ENCODE measurements at regions not wholly inside any gene's neighbourhood (a gene's known extent, or its start where the extent isn't known, plus 50 kb on each side); places are given as distances from the start of the nearest gene placed in this dataset.

DNA sequence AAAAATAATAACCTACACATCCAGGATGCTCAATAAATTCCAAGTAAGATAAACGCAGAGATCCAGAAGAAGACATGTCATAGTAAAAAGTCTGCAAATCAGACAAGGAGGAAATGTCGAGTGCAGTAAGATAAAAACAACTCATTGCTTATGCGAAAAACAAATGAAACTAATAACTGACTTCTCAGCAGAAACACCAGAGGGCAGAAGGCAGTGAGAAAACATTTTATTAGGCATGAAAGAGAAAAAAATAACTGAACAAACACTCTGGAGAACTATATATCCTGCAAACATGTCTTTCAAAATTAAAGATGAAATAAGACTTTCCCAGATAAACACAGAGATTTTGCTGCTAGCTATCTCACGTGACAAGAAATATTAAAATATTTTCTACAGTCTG lies 201.3 kb upstream of the CTSO start:
- Histone ChIP-seq H3K9ac (ENCODE audit: low read depth, low read length) (no peak overlapping the region), H3K9me3 (ENCODE audit: control insufficient read depth, insufficient read depth, low read length) (no peaks in the 10 kb centered on the region), H3K4me3 (ENCODE audit: low read depth, low read length) (no peak overlapping the region), H3K4me1 (ENCODE audit: control insufficient read depth, insufficient read depth, low read length) (no peaks in the 10 kb centered on the region), H3K27ac (ENCODE audit: low read depth, low read length) (no peak overlapping the region), H3K27me3 (ENCODE audit: control insufficient read depth, insufficient read depth, low read length) (no peaks in the 10 kb centered on the region), H3K36me3 (ENCODE audit: control insufficient read depth, insufficient read depth, low read length) (no peaks in the 10 kb centered on the region)

DNA sequence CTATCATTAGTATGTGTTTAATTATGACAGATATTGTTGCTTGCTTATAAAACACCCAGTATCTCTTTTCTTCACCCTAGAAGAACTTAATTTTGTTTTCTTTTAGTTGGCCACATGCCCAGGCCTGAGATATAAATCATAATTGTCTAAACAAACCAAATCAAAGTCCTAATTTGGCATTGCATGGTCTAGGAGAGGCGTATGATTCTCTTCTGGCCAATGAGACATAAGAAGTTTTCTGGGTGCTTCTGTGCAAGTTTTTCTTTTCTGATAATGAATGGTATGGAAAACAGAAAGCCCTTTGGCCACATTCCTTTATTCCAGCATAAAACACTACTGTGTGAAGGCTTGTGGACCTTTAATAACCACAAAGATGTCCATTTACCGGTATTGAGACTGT lies 192.9 kb upstream of the CTSO start:
- no peaks in the 10 kb centered on the region for H3K27me3 ChIP-seq (ENCODE audit: control insufficient read depth, insufficient read depth, low read length)
- no peak overlapping the region for H3K9ac ChIP-seq (ENCODE audit: low read depth, low read length)
- no peak overlapping the region for H3K4me3 ChIP-seq (ENCODE audit: low read depth, low read length)
- no peaks in the 10 kb centered on the region for H3K4me1 ChIP-seq (ENCODE audit: control insufficient read depth, insufficient read depth, low read length)
- H3K9me3 ChIP-seq (ENCODE audit: control insufficient read depth, insufficient read depth, low read length), result no peaks in the 10 kb centered on the region
- H3K36me3 ChIP-seq (ENCODE audit: control insufficient read depth, insufficient read depth, low read length), result no peaks in the 10 kb centered on the region
- H3K27ac ChIP-seq (ENCODE audit: low read depth, low read length), result no peak overlapping the region

DNA sequence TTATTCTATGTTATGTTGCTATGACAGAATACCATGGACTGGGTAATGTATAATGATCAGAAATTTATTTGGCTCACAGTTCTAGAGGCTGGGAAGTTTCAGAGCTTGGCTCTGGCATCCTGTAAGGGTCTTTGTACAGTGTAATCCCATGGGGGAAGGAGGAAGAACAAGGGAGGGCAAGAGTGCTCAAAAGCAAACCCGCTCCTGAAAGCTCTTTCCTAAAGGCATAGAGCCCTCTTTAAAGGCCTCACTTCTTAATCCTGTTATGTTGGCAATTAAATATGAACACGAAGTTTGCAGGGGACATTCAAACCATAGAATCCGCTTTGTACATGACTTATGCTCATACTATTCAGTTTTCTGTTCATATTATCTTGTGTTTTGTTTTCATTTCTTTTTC lies 191.3 kb upstream of the CTSO start:
- H3K36me3 ChIP-seq (ENCODE audit: control insufficient read depth, insufficient read depth, low read length), result no peaks in the 10 kb centered on the region
- no peak overlapping the region for H3K9ac ChIP-seq (ENCODE audit: low read depth, low read length)
- no peak overlapping the region for H3K4me3 ChIP-seq (ENCODE audit: low read depth, low read length)
- H3K4me1 ChIP-seq (ENCODE audit: control insufficient read depth, insufficient read depth, low read length), result no peaks in the 10 kb centered on the region
- H3K27ac ChIP-seq (ENCODE audit: low read depth, low read length), result no peak overlapping the region
- no peaks in the 10 kb centered on the region for H3K9me3 ChIP-seq (ENCODE audit: control insufficient read depth, insufficient read depth, low read length)
- H3K27me3 ChIP-seq (ENCODE audit: control insufficient read depth, insufficient read depth, low read length), result no peaks in the 10 kb centered on the region

DNA sequence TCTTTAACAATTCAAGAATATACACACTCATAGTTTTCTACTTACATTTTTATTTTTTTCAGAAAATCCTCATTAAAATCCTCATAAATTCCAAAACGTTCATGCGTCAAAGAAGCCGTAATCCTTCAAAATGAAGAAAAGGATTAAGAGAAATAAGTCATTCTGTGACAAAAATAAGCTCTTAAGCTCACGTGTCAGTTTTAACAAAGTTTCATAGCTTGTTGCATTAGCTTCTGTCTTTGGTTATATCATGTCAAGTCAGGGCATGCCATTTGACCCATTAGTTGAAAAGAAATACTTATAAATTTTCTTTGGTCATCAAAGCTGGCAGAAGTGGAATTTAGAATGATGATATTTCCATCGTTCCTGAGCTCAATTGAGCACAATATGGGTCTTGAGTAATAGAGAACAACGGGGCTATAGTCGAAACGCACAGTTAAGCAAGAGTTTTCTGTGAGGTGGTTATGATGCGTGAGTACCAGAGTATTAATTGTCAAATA lies 185.2 kb upstream of the CTSO start:
- H3K27me3 ChIP-seq (ENCODE audit: control insufficient read depth, insufficient read depth, low read length), result no peaks in the 10 kb centered on the region

DNA sequence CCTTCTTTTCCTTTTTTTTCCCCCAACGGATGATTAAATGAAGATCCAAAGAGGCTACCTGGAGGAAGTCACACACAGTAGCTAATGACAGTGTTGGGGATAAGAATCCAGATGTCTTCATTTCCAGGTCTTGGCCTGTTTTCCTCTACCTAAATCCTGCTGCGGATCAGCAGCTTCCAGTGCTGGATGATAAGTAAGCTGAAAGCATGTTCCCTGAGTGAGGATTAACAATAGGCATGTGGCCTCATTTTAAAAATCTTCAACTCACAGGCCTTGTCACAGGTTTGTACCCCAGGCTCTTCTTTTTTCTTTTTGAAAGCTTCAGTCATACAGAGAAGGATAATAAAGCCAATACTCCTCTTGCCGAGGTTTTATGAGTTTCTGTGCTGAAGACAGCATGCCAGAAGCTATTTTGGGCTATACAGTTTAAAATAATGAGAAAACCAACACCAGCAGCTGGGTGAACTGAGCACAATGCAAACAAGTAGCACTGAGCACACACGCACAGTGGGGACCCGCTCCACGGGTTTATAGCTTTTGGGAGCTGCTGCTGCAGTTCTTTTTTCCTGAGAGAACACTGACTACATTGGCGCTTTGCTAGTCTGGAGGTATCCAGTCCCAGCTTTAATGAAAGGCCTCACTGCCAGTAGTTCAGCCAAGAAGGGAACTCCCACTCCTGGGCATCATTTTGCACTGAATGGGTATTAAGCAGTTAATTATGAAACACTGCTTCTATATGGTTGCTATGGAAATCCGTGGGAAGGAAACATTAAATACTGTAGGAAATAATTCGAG lies 184.2 kb upstream of the CTSO start:
- Histone ChIP-seq H3K27me3 (ENCODE audit: control insufficient read depth, insufficient read depth, low read length) (no peaks in the 10 kb centered on the region), H3K27ac (ENCODE audit: low read depth, low read length) (peak overlapping the region; percentile 36), H3K36me3 (ENCODE audit: control insufficient read depth, insufficient read depth, low read length) (no peaks in the 10 kb centered on the region), H3K4me3 (ENCODE audit: low read depth, low read length) (no peak overlapping the region), H3K9me3 (ENCODE audit: control insufficient read depth, insufficient read depth, low read length) (no peaks in the 10 kb centered on the region), H3K4me1 (ENCODE audit: control insufficient read depth, insufficient read depth, low read length) (no peaks in the 10 kb centered on the region), H3K9ac (ENCODE audit: low read depth, low read length) (no peak overlapping the region)

More for the DNA sequence above, 185.2 kb upstream of the CTSO start:
- Histone ChIP-seq H3K36me3 (ENCODE audit: control insufficient read depth, insufficient read depth, low read length) (no peaks in the 10 kb centered on the region), H3K9ac (ENCODE audit: low read depth, low read length) (no peak overlapping the region), H3K9me3 (ENCODE audit: control insufficient read depth, insufficient read depth, low read length) (no peaks in the 10 kb centered on the region), H3K4me3 (ENCODE audit: low read depth, low read length) (no peak overlapping the region), H3K27ac (ENCODE audit: low read depth, low read length) (no peak overlapping the region), H3K4me1 (ENCODE audit: control insufficient read depth, insufficient read depth, low read length) (no peaks in the 10 kb centered on the region)

DNA sequence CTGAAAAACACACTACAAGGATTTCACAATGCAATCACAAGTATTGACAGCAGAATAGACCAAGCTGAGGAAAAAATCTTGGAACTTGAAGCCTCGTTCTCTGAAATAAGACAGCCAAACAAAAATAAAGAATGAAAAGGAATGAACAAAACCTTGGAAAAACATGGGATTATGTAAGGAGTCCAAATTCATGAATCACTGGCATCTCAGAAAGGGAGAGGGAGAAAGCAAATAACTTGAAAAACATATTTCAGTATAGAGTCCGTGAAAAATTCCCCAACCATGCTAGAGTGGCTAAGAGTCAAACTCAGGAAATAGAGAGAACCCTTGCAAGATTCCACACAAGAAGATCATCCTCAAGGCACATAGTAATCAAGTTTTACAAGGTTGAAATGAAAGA lies 178.5 kb upstream of the CTSO start:
- no peak overlapping the region for H3K27ac ChIP-seq (ENCODE audit: low read depth, low read length)
- no peaks in the 10 kb centered on the region for H3K4me1 ChIP-seq (ENCODE audit: control insufficient read depth, insufficient read depth, low read length)

DNA sequence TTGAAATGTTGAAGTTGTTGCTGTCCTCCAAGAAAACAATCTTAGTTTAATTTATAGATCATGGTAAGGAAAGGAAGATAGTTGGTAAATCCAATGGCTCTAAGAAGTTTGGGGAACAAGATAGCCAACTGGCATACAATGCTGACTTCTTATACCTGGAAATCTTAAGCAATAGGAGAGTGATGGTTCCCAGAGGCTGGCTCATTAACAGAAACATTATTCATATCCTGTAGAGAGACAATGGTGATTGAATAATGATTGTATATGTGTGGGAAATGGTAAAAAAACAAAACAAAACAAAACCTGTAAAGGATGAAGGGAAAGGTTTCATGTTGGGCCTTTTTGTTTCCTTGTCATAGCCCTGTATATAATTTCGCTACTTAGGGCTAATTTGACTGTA lies 174.9 kb upstream of the CTSO start:
- Histone ChIP-seq H3K36me3 (ENCODE audit: control insufficient read depth, insufficient read depth, low read length) (no peaks in the 10 kb centered on the region), H3K9me3 (ENCODE audit: control insufficient read depth, insufficient read depth, low read length) (peaks cover 8% of the 10 kb centered on the region; the same call in 1 of the 2 replicates), H3K9ac (ENCODE audit: low read depth, low read length) (no peak overlapping the region), H3K27me3 (ENCODE audit: control insufficient read depth, insufficient read depth, low read length) (no peaks in the 10 kb centered on the region), H3K4me3 (ENCODE audit: low read depth, low read length) (no peak overlapping the region), H3K27ac (ENCODE audit: low read depth, low read length) (no peak overlapping the region), H3K4me1 (ENCODE audit: control insufficient read depth, insufficient read depth, low read length) (no peaks in the 10 kb centered on the region)

More for the DNA sequence above, 178.5 kb upstream of the CTSO start:
- H3K9ac ChIP-seq (ENCODE audit: low read depth, low read length), result no peak overlapping the region
- H3K27me3 ChIP-seq (ENCODE audit: control insufficient read depth, insufficient read depth, low read length), result no peaks in the 10 kb centered on the region
- H3K9me3 ChIP-seq (ENCODE audit: control insufficient read depth, insufficient read depth, low read length), result no peaks in the 10 kb centered on the region
- no peaks in the 10 kb centered on the region for H3K36me3 ChIP-seq (ENCODE audit: control insufficient read depth, insufficient read depth, low read length)
- H3K4me3 ChIP-seq (ENCODE audit: low read depth, low read length), result no peak overlapping the region

DNA sequence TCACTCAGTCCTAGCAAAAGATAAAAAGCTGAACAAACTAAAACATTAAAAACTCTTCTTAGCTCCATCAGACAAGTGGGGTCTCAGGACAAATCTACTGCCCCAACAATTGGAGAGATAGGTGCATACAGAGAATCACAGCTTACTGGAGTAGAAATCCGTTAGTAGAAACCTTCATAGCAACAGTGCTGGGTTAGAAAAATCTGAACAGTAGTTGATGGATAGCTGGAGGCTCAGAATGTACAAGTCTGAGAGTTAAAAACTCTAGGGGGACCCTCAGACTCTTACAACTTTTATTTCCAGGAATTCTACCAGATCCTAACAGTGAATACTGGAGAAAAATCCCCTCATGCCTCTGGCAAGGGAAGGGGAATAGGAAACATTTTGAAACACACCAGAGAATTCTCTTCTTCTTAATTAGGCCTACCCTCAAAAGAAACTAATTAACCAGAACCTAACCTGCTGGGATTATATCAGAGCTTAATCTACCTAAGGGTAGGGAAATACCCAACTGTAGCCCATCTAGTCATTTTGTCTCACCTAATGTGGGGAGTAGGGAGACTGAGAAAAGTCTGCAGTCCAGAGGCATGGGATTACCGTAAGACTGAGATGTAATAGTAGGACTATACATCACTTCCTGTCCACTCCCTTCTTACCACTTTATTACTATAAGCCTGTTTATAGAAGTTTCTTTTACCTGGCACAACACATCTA lies 165.0 kb upstream of the CTSO start:
- no peaks in the 10 kb centered on the region for H3K4me1 ChIP-seq (ENCODE audit: control insufficient read depth, insufficient read depth, low read length)
- no peak overlapping the region for H3K9ac ChIP-seq (ENCODE audit: low read depth, low read length)
- no peaks in the 10 kb centered on the region for H3K27me3 ChIP-seq (ENCODE audit: control insufficient read depth, insufficient read depth, low read length)
- no peak overlapping the region for H3K4me3 ChIP-seq (ENCODE audit: low read depth, low read length)
- no peaks in the 10 kb centered on the region for H3K9me3 ChIP-seq (ENCODE audit: control insufficient read depth, insufficient read depth, low read length)
- H3K27ac ChIP-seq (ENCODE audit: low read depth, low read length), result no peak overlapping the region
- no peaks in the 10 kb centered on the region for H3K36me3 ChIP-seq (ENCODE audit: control insufficient read depth, insufficient read depth, low read length)

DNA sequence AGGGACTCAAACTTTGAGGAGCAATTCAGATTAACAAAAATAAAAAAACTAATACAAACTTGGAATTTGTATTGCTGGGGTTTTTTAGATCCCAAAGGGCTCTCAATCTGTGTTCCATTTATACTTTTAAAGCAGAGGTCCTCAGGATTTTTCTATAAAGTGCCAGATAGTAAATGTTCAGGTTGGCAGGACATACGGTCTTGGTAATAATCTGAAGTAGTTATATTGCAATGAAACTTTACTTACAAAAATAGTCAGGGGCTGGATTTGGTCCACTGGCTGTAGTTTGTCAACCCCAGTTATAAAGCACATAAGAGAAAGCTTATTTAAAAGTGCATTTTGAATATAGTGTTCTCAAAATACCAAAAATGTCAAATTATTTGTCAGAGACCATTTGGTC lies 164.1 kb upstream of the CTSO start:
- Histone ChIP-seq H3K27me3 (ENCODE audit: control insufficient read depth, insufficient read depth, low read length) (no peaks in the 10 kb centered on the region), H3K36me3 (ENCODE audit: control insufficient read depth, insufficient read depth, low read length) (no peaks in the 10 kb centered on the region), H3K9me3 (ENCODE audit: control insufficient read depth, insufficient read depth, low read length) (no peaks in the 10 kb centered on the region), H3K4me1 (ENCODE audit: control insufficient read depth, insufficient read depth, low read length) (peaks cover 3% of the 10 kb centered on the region; the same call in 1 of the 2 replicates), H3K4me3 (ENCODE audit: low read depth, low read length) (no peak overlapping the region), H3K9ac (ENCODE audit: low read depth, low read length) (no peak overlapping the region), H3K27ac (ENCODE audit: low read depth, low read length) (no peak overlapping the region)

DNA sequence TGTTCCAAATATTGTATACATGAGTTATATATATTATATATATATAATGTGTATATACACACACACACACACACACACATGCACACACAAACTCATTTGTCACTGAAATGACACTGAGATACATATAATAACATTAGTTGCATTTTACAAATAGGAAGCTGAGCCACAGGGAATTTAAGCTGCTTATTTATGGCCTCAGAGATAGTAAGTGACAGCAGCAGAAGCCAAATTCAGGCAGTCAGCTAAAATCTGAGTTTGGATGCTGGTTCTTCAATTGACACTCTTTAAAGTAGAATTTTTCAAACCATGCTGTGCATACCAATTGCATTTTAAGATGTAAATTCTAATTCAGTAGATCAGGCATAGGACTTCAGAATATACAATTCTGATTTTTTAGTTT lies 163.3 kb upstream of the CTSO start:
- no peaks in the 10 kb centered on the region for H3K36me3 ChIP-seq (ENCODE audit: control insufficient read depth, insufficient read depth, low read length)
- H3K9ac ChIP-seq (ENCODE audit: low read depth, low read length), result no peak overlapping the region
- H3K4me3 ChIP-seq (ENCODE audit: low read depth, low read length), result no peak overlapping the region
- H3K27me3 ChIP-seq (ENCODE audit: control insufficient read depth, insufficient read depth, low read length), result no peaks in the 10 kb centered on the region
- no peaks in the 10 kb centered on the region for H3K9me3 ChIP-seq (ENCODE audit: control insufficient read depth, insufficient read depth, low read length)
- H3K4me1 ChIP-seq (ENCODE audit: control insufficient read depth, insufficient read depth, low read length), result peaks cover 10% of the 10 kb centered on the region
- H3K27ac ChIP-seq (ENCODE audit: low read depth, low read length), result no peak overlapping the region

DNA sequence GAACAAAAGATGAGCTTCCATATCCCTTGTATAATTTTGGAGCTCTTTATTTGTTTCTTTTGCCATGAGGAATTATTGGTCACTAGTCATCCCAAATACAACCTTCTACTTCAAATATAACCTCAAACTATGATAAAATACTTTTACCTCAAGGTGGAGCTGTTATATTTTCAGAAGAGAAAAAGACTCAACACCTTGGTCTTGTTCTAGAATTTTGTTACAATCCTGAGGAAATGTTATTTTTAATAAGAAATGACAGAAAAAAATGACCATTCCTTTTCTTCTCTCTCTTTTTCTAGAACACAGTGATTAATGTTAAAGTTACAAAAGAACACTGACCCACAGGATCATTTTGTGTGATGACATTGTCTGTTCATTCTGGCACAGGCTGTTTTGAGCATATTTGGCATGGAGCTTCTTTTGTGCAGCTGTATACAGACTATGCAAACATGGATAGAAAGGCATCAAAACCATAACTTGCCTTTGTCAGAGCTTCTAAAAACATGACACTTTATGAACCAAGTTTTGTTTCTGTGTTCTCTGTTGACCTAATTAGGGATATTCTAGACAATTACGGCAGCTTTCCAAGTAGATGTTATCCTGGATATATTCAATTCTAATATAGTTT lies 159.6 kb upstream of the CTSO start:
- no peak overlapping the region for H3K27ac ChIP-seq (ENCODE audit: low read depth, low read length)
- no peaks in the 10 kb centered on the region for H3K27me3 ChIP-seq (ENCODE audit: control insufficient read depth, insufficient read depth, low read length)
- no peak overlapping the region for H3K9ac ChIP-seq (ENCODE audit: low read depth, low read length)
- H3K36me3 ChIP-seq (ENCODE audit: control insufficient read depth, insufficient read depth, low read length), result no peaks in the 10 kb centered on the region
- H3K9me3 ChIP-seq (ENCODE audit: control insufficient read depth, insufficient read depth, low read length), result no peaks in the 10 kb centered on the region
- H3K4me1 ChIP-seq (ENCODE audit: control insufficient read depth, insufficient read depth, low read length), result peaks cover 39% of the 10 kb centered on the region
- no peak overlapping the region for H3K4me3 ChIP-seq (ENCODE audit: low read depth, low read length)
